Loucy (cell line): ENCODE measurements at regions not wholly inside any gene's neighbourhood (a gene's known extent, or its start where the extent isn't known, plus 50 kb on each side); places are given as distances from the start of the nearest gene placed in this dataset.

ENCODE experiments used
- H2AFZ ChIP-seq: fragments of 200-600 bp; sonication (generic); 2 replicates; pipeline ENCODE4 v1.6.0; 2016; ENCODE audit warnings: antibody characterized with exemption, mild to moderate bottlenecking, low read length, moderate library complexity
- H3F3A ChIP-seq: fragments of 200-600 bp; 2 replicates; pipeline ENCODE4 v1.6.0; 2016; ENCODE audit warnings: antibody characterized with exemption, low read depth, mild to moderate bottlenecking
- H3K27me3 ChIP-seq: fragments of 200-600 bp; sonication (generic); 2 replicates; pipeline ENCODE4 v1.6.1; 2014; ENCODE audit warnings: low read length, mild to moderate bottlenecking; ENCODE audit not compliant: insufficient read depth, poor library complexity, severe bottlenecking
- H3K36me3 ChIP-seq: fragments of 200-600 bp; sonication (generic); 2 replicates; pipeline ENCODE4 v1.6.1; 2016; ENCODE audit warnings: low read length; ENCODE audit not compliant: insufficient read depth
- H3K4me1 ChIP-seq: fragments of 200-600 bp; sonication (generic); 2 replicates; pipeline ENCODE4 v1.5.1; 2014; ENCODE audit warnings: low read length, mild to moderate bottlenecking; ENCODE audit not compliant: insufficient read depth, poor library complexity, severe bottlenecking
- H3K4me2 ChIP-seq: fragments of 200-600 bp; sonication (generic); 2 replicates; pipeline ENCODE4 v1.6.0; 2014; ENCODE audit warnings: antibody characterized with exemption, low read length, low read depth, mild to moderate bottlenecking; ENCODE audit not compliant: poor library complexity, severe bottlenecking
- H3K4me3 ChIP-seq: fragments of 200-600 bp; sonication (generic); 2 replicates; pipeline ENCODE4 v1.5.1; 2014; ENCODE audit warnings: low read length, mild to moderate bottlenecking, mixed read lengths; ENCODE audit not compliant: poor library complexity, severe bottlenecking
- H3K79me2 ChIP-seq: fragments of 200-600 bp; sonication (generic); 2 replicates; pipeline ENCODE4 v1.6.1; 2014; ENCODE audit warnings: low read length; ENCODE audit not compliant: insufficient read depth
- H3K9ac ChIP-seq: fragments of 200-600 bp; sonication (generic); 2 replicates; pipeline ENCODE4 v1.6.0; 2014; ENCODE audit warnings: mild to moderate bottlenecking, low read depth, low read length, moderate library complexity; ENCODE audit not compliant: poor library complexity, severe bottlenecking
- H3K9me2 ChIP-seq: fragments of 200-600 bp; sonication (generic); replicated peaks from 2 replicates; pipeline ENCODE4 v1.6.1; 2016; ENCODE audit warnings: low read depth, low read length, mixed read lengths
- H3K9me3 ChIP-seq: fragments of 200-600 bp; sonication (generic); 2 replicates; pipeline ENCODE4 v1.6.1; 2014; ENCODE audit warnings: mild to moderate bottlenecking, antibody characterized with exemption, low read length, low read depth; ENCODE audit not compliant: insufficient read depth
- H4K20me1 ChIP-seq: fragments of 200-600 bp; sonication (generic); 2 replicates; pipeline ENCODE4 v1.6.0; 2014; ENCODE audit warnings: antibody characterized with exemption, low read length, mild to moderate bottlenecking; ENCODE audit not compliant: insufficient read depth, poor library complexity, severe bottlenecking
- CTCF ChIP-seq: fragments of 200-600 bp; sonication (generic); conservative IDR thresholded peaks from 2 replicates; pipeline ENCODE4 v1.5.1; 2014; ENCODE audit warnings: mild to moderate bottlenecking, antibody characterized with exemption, low read length
- EZH2phosphoT487 ChIP-seq: fragments of 200-600 bp; IDR thresholded peaks from 2 replicates; pipeline ENCODE4 v1.6.1; 2018; ENCODE audit warnings: antibody characterized with exemption, mild to moderate bottlenecking, moderate library complexity, borderline replicate concordance

GRCh38 chr14:24695265-24696241 lies 61.6 kb upstream of the GZMB start:
- H3K79me2 ChIP-seq: no peaks in the 10 kb centered on the region
- H3K4me2 ChIP-seq: peak overlapping the region; percentile 74
- peak overlapping the region; percentile 36 for H3K9ac ChIP-seq
- H3F3A ChIP-seq: peaks cover 15% of the 10 kb centered on the region
- H3K9me2 ChIP-seq: no peaks in the 10 kb centered on the region
- H3K9me3 ChIP-seq: no peaks in the 10 kb centered on the region
- H3K4me3 ChIP-seq: no peak overlapping the region
- no peaks in the 10 kb centered on the region for H4K20me1 ChIP-seq
- peaks cover 50% of the 10 kb centered on the region for H3K4me1 ChIP-seq
- peak overlapping the region; percentile 37 for H2AFZ ChIP-seq
- no peaks in the 10 kb centered on the region for H3K36me3 ChIP-seq
- TF ChIP-seq EZH2phosphoT487 (no peak), CTCF (no peak)
- no peaks in the 10 kb centered on the region for H3K27me3 ChIP-seq

GRCh38 chr14:24694680-24695079 lies 60.7 kb upstream of the GZMB start:
- peaks cover 56% of the 10 kb centered on the region for H3K4me1 ChIP-seq
- H3K79me2 ChIP-seq: no peaks in the 10 kb centered on the region
- H3K9me3 ChIP-seq: no peaks in the 10 kb centered on the region
- no peaks in the 10 kb centered on the region for H3K27me3 ChIP-seq
- no peaks in the 10 kb centered on the region for H3K36me3 ChIP-seq
- peak overlapping the region; percentile 74 for H3K4me2 ChIP-seq
- H2AFZ ChIP-seq: peak overlapping the region; percentile 37; the same call in 1 of the 2 replicates
- no peaks in the 10 kb centered on the region for H4K20me1 ChIP-seq
- peak overlapping the region; percentile 36 for H3K9ac ChIP-seq
- peaks cover 15% of the 10 kb centered on the region for H3F3A ChIP-seq
- TF ChIP-seq CTCF: no peak
- no peak for TF ChIP-seq EZH2phosphoT487
- H3K4me3 ChIP-seq: no peak overlapping the region
- H3K9me2 ChIP-seq: no peaks in the 10 kb centered on the region

- Histone ChIP-seq H2AFZ (peak overlapping the region; percentile 37; the same call in 1 of the 2 replicates), H3K4me3 (peak overlapping the region; percentile 59), H3F3A (peaks cover 15% of the 10 kb centered on the region), H3K9me3 (no peaks in the 10 kb centered on the region), H3K4me2 (peak overlapping the region; percentile 74), H3K9me2 (no peaks in the 10 kb centered on the region), H4K20me1 (no peaks in the 10 kb centered on the region), H3K27me3 (no peaks in the 10 kb centered on the region), H3K36me3 (no peaks in the 10 kb centered on the region), H3K79me2 (no peaks in the 10 kb centered on the region), H3K4me1 (peaks cover 56% of the 10 kb centered on the region), H3K9ac (peak overlapping the region; percentile 36)
- TF ChIP-seq CTCF (no peak), EZH2phosphoT487 (no peak)
Observed at GRCh38 chr14:24693983-24694382, 60.0 kb upstream of the GZMB start.
